ENCODE measurements at regions not wholly inside any gene's neighbourhood (a gene's known extent, or its start where the extent isn't known, plus 50 kb on each side); places are given as distances from the start of the nearest gene placed in this dataset.

DNA sequence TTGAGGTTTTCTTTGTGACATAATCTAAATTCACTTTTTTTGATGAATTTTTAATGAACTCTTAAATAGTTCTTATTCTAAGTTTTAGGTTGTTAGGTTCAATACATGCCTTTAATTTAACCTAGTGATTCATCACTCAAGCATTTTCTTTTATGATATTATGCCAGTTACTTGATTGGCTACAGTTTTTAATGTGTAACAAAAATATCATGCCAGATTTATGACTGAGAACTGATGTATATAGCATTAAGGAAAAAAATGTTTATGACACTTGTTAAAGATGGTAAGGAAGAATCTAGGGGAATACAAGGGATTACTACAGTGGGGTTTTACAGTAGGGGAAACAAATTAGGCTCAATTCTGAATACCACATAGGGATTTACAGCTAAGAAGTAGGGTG lies 103.1 kb downstream of the VGLL3 start:
- TF ChIP-seq, protein P1, sequence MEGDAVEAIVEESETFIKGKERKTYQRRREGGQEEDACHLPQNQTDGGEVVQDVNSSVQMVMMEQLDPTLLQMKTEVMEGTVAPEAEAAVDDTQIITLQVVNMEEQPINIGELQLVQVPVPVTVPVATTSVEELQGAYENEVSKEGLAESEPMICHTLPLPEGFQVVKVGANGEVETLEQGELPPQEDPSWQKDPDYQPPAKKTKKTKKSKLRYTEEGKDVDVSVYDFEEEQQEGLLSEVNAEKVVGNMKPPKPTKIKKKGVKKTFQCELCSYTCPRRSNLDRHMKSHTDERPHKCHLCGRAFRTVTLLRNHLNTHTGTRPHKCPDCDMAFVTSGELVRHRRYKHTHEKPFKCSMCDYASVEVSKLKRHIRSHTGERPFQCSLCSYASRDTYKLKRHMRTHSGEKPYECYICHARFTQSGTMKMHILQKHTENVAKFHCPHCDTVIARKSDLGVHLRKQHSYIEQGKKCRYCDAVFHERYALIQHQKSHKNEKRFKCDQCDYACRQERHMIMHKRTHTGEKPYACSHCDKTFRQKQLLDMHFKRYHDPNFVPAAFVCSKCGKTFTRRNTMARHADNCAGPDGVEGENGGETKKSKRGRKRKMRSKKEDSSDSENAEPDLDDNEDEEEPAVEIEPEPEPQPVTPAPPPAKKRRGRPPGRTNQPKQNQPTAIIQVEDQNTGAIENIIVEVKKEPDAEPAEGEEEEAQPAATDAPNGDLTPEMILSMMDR (IDR thresholded peaks at IDR 0.05; ENCODE audit: low read depth, low read length, missing input control), result no peak
- TF ChIP-seq REST (IDR thresholded peaks at IDR 0.05) (no peak), TAF1 (conservative IDR thresholded peaks at IDR 0.05) (no peak), YY1 (IDR thresholded peaks at IDR 0.05) (no peak), HNF4A (conservative IDR thresholded peaks at IDR 0.05) (no peak), HNF4G (IDR thresholded peaks at IDR 0.05) (no peak), JUND (IDR thresholded peaks at IDR 0.05) (no peak), GABPA (IDR thresholded peaks at IDR 0.05 in 1 of 2, conservative IDR thresholded peaks at IDR 0.05 in 1 of 2) (no peak), SP1 (IDR thresholded peaks at IDR 0.05) (no peak), MAX (IDR thresholded peaks at IDR 0.05) (no peak), FOXA1 (IDR thresholded peaks at IDR 0.05) (no peak)
